Activated CD4-positive, alpha-beta T cell treated with anti-CD3 and anti-CD28 coated beads for 36 hours (primary cell): ENCODE measurements at regions not wholly inside any gene's neighbourhood (a gene's known extent, or its start where the extent isn't known, plus 50 kb on each side); places are given as distances from the start of the nearest gene placed in this dataset.

ENCODE experiments used
- ATAC-seq: fragments of 200-7000 bp; cut with Tn5 transposase; one replicate; pipeline ENCODE4 v1.10.0; 2021; ENCODE audit warnings: mild to moderate bottlenecking, moderate library complexity
- CTCF ChIA-PET: fragments of 350-600 bp; sonication (Branson Sonifier 250); formaldehyde crosslinking; loops from one replicate; lab custom pipeline; 2021; ENCODE audit warnings: antibody characterized with exemption; lab: Charles Lee
- POLR2A ChIA-PET: fragments of 350-600 bp; sonication (Branson Sonifier 250); formaldehyde crosslinking; loops from one replicate; lab custom pipeline; 2021; ENCODE audit warnings: antibody characterized with exemption, inconsistent platforms; lab: Charles Lee
- DNase-seq: peaks from one replicate; pipeline ENCODE4 v3.0.0-alpha.2; 2020
- H3K27ac Mint-ChIP-seq: one replicate; pipeline ENCODE4 v1.8.0; 2021; ENCODE audit warnings: mixed read lengths
- H3K27me3 Mint-ChIP-seq: one replicate; pipeline ENCODE4 v1.8.0; 2021; ENCODE audit warnings: mixed read lengths
- H3K36me3 Mint-ChIP-seq: one replicate; pipeline ENCODE4 v1.8.0; 2021; ENCODE audit warnings: low read depth, mixed read lengths
- H3K4me1 Mint-ChIP-seq: one replicate; pipeline ENCODE4 v1.8.0; 2021; ENCODE audit warnings: mixed read lengths
- H3K4me3 Mint-ChIP-seq: one replicate; pipeline ENCODE4 v1.8.0; 2021; ENCODE audit warnings: mild to moderate bottlenecking, moderate library complexity, mixed read lengths
- H3K9me3 Mint-ChIP-seq: one replicate; pipeline ENCODE4 v1.8.0; 2021; ENCODE audit warnings: low read depth, mixed read lengths
- intact Hi-C, 2 experiments: fragments of 100-400 bp; cut with DNase I in 1 of 2; cut with micrococcal nuclease in 1 of 2; formaldehyde crosslinking; loops; one replicate each; pipeline versions ENCODE4 v1.14.2 to v1.15.1; 2022 to 2024; cut with DNase I, micrococcal nuclease

DNA sequence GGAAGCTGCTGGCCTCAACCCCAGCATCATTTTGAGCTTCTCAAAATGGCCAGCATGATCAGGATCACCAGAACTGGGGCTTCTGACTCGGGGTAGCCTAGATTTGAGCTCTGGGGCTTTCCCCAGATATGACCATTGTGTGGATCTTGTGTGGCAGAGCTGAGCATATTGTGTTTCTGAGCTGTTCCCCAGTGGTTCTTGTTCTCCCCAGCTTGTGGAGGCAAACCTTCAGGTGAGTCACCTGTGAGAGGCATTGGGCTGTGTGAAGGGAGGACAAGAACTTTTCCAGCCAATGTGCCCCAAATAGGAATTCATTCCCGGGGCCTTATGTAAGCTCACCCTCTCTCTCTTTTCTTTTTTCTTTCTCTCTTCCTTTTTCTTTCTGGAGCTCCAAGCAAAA is 80.7 kb upstream of the PITX1 start:
- CTCF ChIA-PET, result interaction anchor here (2.0 kb wide), 1 partner anchor 77 kb away, joined by 7 read pairs; no protein-coding TSS in a partner anchor
- Mint-ChIP-seq H3K4me3 (no peak overlapping the region), H3K27ac (no peak overlapping the region)

GRCh38 chr5:135112008-135112725 is 78.1 kb upstream of the PITX1 start:
- ATAC-seq (no peak), DNase-seq (no peak)
- Mint-ChIP-seq H3K27me3 (peaks cover 2% of the 10 kb centered on the region), H3K4me3 (no peak overlapping the region), H3K9me3 (no peaks in the 10 kb centered on the region), H3K4me1 (peaks cover 3% of the 10 kb centered on the region), H3K27ac (no peak overlapping the region), H3K36me3 (no peaks in the 10 kb centered on the region)
- ChIA-PET CTCF (interaction anchor here (0.6 kb wide), 1 partner anchor 17 kb away, joined by 3 read pairs; no protein-coding TSS in a partner anchor), POLR2A (no interaction called here)
- intact Hi-C loops, result no loop called here

More for the DNA sequence above, 80.7 kb upstream of the PITX1 start:
- POLR2A ChIA-PET, result interaction anchor here (0.5 kb wide), 1 partner anchor 107 kb away, joined by 3 read pairs; no protein-coding TSS in a partner anchor
- Mint-ChIP-seq H3K4me1 (peaks cover 3% of the 10 kb centered on the region), H3K36me3 (no peaks in the 10 kb centered on the region), H3K9me3 (no peaks in the 10 kb centered on the region), H3K27me3 (no peaks in the 10 kb centered on the region)
- no peak for ATAC-seq
- intact Hi-C loops, result no loop called here
- no peak for DNase-seq

- no peak overlapping the region for H3K27ac Mint-ChIP-seq
- ATAC-seq (no peak), DNase-seq (no peak)
- H3K36me3 Mint-ChIP-seq, result no peaks in the 10 kb centered on the region
- POLR2A ChIA-PET, result no interaction called here
- CTCF ChIA-PET, result interaction anchor here (0.6 to 1.1 kb wide), 5 partner anchors 13 to 970 kb away, joined by 3 read pairs; no protein-coding TSS in a partner anchor
- no peak overlapping the region for H3K4me3 Mint-ChIP-seq
- intact Hi-C loops, result no loop called here
- H3K9me3 Mint-ChIP-seq, result no peaks in the 10 kb centered on the region
- H3K27me3 Mint-ChIP-seq, result peaks cover 2% of the 10 kb centered on the region
- H3K4me1 Mint-ChIP-seq, result peaks cover 3% of the 10 kb centered on the region
Observed at GRCh38 chr5:135110785-135111596, 77.0 kb upstream of the PITX1 start.

- DNase-seq (no peak), ATAC-seq (no peak)
- Mint-ChIP-seq H3K27ac (no peak overlapping the region), H3K36me3 (no peaks in the 10 kb centered on the region), H3K4me1 (peaks cover 3% of the 10 kb centered on the region), H3K4me3 (no peak overlapping the region), H3K27me3 (peaks cover 5% of the 10 kb centered on the region), H3K9me3 (no peaks in the 10 kb centered on the region)
- intact Hi-C loops, result no loop called here
- POLR2A ChIA-PET, result no interaction called here
- CTCF ChIA-PET, result no interaction called here
Observed at GRCh38 chr5:135108992-135109391, 75.0 kb upstream of the PITX1 start.

DNA sequence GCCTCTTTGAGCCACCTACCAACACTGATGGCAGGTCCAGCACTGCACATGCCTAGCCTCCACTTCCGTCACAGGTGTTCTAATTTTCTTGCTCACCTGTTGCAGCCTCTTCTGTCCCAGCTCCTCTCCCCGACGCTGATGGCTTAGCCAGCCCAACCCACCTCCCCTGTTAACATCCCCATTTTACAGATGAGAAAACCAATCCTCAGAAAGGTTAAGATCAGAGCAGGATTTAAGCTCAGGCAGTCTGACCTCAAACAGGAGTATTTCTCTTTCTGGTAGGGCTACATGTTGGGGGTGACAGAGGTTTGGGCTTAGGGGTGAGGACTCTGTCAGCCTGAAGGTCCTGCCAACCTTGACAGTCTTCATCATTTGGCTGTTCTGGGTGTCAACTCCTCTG is 74.5 kb upstream of the PITX1 start:
- Mint-ChIP-seq H3K27me3 (peaks cover 5% of the 10 kb centered on the region), H3K4me1 (peaks cover 3% of the 10 kb centered on the region), H3K9me3 (no peaks in the 10 kb centered on the region), H3K4me3 (no peak overlapping the region), H3K36me3 (no peaks in the 10 kb centered on the region), H3K27ac (no peak overlapping the region)
- DNase-seq (no peak), ATAC-seq (no peak)
- CTCF ChIA-PET, result no interaction called here
- POLR2A ChIA-PET, result no interaction called here
- intact Hi-C loops, result no loop called here

DNA sequence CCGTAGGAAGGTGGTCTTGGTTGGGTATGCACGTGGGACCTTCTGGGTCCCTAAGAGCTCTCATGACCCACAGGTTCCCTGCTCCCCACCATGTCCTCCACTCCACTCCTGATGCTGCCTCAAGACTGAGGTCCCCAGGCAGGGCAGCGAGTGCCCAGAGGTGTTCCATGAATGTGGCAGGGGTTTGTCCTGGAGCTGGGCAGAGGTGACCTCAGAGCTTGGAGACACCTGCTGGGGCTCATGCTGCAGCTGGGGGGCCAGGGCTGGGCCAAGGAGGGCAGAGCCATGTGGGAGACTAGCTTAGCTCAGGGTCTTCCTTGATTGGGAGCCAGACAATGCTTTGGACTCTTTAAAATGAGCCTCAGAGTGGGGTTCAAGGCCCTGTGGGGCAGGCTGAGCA is 74.0 kb upstream of the PITX1 start:
- Mint-ChIP-seq H3K4me1 (peaks cover 3% of the 10 kb centered on the region), H3K27ac (no peak overlapping the region), H3K27me3 (peaks cover 5% of the 10 kb centered on the region), H3K4me3 (no peak overlapping the region), H3K9me3 (no peaks in the 10 kb centered on the region), H3K36me3 (no peaks in the 10 kb centered on the region)
- CTCF ChIA-PET, result no interaction called here
- POLR2A ChIA-PET, result no interaction called here
- DNase-seq, result no peak
- intact Hi-C loops, result no loop called here
- no peak for ATAC-seq

- ChIA-PET POLR2A (no interaction called here), CTCF (interaction anchor here (0.6 to 1.6 kb wide), 4 partner anchors 16 to 351 kb away, joined by 3 read pairs; no protein-coding TSS in a partner anchor)
- DNase-seq (no peak), ATAC-seq (no peak)
- Mint-ChIP-seq H3K36me3 (no peaks in the 10 kb centered on the region), H3K9me3 (no peaks in the 10 kb centered on the region), H3K27me3 (peaks cover 5% of the 10 kb centered on the region), H3K4me3 (no peak overlapping the region), H3K4me1 (no peaks in the 10 kb centered on the region), H3K27ac (no peak overlapping the region)
- intact Hi-C loops, result no loop called here
Observed at GRCh38 chr5:135106610-135107471, 72.8 kb upstream of the PITX1 start.

- Mint-ChIP-seq H3K4me1 (no peaks in the 10 kb centered on the region), H3K27ac (no peak overlapping the region), H3K36me3 (no peaks in the 10 kb centered on the region), H3K4me3 (no peak overlapping the region), H3K27me3 (peaks cover 5% of the 10 kb centered on the region), H3K9me3 (no peaks in the 10 kb centered on the region)
- no peak for DNase-seq
- POLR2A ChIA-PET, result no interaction called here
- no peak for ATAC-seq
- CTCF ChIA-PET, result interaction anchor here (0.7 to 1.6 kb wide), 3 partner anchors 16 to 352 kb away, joined by 3 read pairs; no protein-coding TSS in a partner anchor
- intact Hi-C loops, result no loop called here
Observed at GRCh38 chr5:135106136-135106535, 72.1 kb upstream of the PITX1 start.

- Mint-ChIP-seq H3K4me3 (no peak overlapping the region), H3K9me3 (no peaks in the 10 kb centered on the region), H3K4me1 (no peaks in the 10 kb centered on the region), H3K27me3 (peaks cover 5% of the 10 kb centered on the region), H3K27ac (no peak overlapping the region), H3K36me3 (no peaks in the 10 kb centered on the region)
- ATAC-seq (no peak), DNase-seq (no peak)
- intact Hi-C loops, result no loop called here
- ChIA-PET CTCF (interaction anchor here (0.6 kb wide), 2 partner anchors 18 to 861 kb away, joined by 3 read pairs; no protein-coding TSS in a partner anchor), POLR2A (no interaction called here)
Observed at GRCh38 chr5:135105105-135105484, 71.1 kb upstream of the PITX1 start.

DNA sequence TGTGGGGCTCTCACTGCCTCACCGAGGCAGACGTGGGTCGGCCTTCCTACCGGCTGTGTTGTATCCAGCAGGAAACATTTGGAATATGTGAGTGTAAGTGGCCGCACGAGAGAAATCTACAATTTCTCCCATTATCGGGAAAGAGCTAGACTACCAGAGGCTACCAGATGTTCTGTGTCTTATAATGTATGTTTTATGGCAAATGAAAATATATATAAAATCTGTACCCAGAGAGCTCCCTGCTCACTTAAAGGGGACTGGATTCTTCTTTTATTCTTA is 69.5 kb upstream of the PITX1 start:
- CTCF ChIA-PET, result no interaction called here
- no peak for ATAC-seq
- Mint-ChIP-seq H3K27me3 (peaks cover 5% of the 10 kb centered on the region), H3K4me1 (no peaks in the 10 kb centered on the region), H3K27ac (no peak overlapping the region), H3K4me3 (no peak overlapping the region), H3K9me3 (no peaks in the 10 kb centered on the region), H3K36me3 (no peaks in the 10 kb centered on the region)
- intact Hi-C loops, result no loop called here
- POLR2A ChIA-PET, result no interaction called here
- no peak for DNase-seq
